ENCODE measurements at regions not wholly inside any gene's neighbourhood (a gene's known extent, or its start where the extent isn't known, plus 50 kb on each side); places are given as distances from the start of the nearest gene placed in this dataset.
A peak's percentile ranks its signal among the peaks of the same experiment; 100 is the strongest.
"Not testable (repeated sequence)": the region's sequence is repeated elsewhere in the genome, so short reads cannot be mapped to it uniquely, and the experiment has no call there.

DNA sequence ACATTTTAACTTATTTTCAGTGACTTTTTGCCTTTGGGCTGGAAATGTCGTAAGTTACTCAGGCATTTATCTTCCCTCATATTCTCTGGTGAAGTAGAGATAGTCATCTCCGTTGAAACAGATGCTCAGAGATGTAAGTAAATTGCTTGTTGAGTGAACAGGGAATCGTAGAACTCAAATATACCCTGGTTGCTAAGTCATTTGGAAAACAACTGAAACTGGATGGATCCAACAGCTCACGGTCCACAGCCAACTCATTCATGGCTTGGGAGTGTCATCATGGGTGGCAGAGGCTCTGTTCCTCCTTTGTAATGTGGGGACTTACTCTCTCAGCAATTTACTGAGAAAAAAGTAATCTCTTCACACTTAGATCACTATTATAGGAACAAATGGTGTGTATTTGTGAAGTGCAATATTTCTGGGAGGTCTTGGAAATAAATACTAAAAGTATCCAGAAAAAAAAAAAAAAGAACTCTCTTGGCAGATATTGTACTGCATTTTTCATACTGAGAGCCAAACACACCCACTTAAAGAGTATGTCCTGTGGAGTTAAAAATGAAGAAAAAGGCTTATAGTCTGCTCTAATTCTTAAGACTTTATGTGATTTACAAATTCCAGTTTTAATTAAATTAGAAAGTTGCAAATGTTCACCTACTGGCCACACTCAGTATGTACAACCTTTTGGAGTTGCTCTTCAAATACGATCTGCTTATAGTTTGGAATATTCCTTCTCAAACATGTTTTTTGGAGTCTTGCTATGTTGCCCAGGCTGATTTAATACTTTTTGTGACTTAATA, 107.4 kb downstream of the LEPR start:
- DNase-seq (ENCODE audit: low read depth): peak; percentile 55

DNA sequence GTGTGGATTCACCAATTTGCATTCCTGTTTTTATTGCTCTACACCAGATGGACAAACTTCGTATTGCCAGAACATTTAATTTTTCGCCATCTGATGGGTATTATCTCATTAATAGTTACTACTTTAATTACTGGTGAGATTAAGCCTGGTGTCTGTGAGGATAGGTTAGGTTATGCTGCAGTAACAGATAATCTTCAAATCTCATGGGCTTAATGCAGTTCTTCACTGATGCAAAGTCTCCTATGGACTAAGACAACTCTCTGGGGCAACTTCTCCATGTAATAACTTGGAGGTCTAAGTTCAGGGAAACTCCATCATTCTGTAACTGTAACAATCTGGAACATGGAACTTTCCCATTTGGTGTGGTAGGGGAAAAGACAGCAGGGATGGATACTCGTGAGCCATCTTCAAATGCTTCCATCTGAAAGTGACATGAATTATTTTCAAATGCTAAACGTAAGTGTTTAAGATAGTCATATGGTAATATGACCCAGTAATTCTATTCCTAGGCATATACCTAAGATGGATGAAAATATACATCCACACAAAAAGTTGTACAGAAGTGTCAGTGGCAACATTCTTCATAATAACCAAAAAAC, 111.6 kb downstream of the LEPR start:
- no peak for DNase-seq (ENCODE audit: low read depth)

DNA sequence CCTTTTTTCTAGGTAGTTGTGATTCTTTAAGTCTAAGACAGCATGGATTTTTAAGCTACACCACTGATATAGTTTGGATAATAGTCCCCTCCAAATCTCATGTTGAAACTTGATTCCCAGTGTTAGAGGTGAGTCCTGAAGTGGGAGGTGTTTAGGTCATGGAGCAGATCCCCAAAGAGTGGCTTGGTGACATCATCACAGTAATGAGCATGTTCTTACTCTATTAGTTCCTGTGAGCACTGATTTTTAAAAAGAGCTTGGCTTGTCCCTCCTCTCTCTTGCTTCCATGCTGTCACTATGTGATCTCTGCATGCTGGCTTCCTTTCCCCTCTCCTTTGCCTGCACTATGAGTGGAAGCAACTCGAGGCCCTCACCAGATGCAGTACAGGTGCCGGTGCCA, 115.5 kb downstream of the LEPR start:
- DNase-seq (ENCODE audit: low read depth): no peak

DNA sequence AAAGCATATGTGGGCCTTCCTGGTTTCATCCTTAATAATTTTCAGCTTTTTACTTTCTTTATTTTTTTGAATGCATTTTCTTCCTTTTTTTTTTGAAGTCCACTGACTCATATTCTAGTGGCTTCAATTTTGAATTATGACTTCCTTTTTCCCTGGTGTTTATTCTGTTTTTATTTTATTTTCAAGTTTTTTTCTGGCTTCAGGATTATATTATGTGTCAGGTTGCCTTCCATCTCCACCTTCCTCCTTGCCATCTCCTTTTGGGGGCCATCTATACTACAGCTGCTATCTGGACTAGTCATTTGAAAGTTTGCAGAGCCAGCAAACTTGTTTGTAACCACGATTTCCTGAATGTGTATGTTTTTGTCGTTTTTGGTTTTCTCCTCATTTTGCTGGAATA, 117.6 kb downstream of the LEPR start:
- DNase-seq (ENCODE audit: low read depth): no peak

DNA sequence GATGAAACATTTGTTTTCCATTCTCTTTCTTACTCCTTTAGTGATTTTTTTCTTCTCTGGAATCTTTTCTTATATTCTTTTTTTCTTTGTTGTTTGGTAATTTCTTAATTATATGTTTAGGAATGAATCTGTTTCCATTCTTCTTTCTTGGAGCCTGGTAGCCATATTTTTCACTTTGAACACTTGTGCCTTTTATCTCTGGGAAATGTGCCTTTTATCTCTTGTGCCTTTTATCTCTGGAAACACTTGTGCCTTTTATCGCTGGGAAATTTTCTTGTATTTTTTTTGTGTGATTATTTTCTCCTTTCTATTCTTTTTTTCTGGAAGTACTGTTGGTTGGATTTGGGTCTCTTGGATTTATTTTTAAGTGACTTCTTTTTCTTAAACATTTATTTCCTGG, 118.2 kb downstream of the LEPR start:
- no peak for DNase-seq (ENCODE audit: low read depth)

DNA sequence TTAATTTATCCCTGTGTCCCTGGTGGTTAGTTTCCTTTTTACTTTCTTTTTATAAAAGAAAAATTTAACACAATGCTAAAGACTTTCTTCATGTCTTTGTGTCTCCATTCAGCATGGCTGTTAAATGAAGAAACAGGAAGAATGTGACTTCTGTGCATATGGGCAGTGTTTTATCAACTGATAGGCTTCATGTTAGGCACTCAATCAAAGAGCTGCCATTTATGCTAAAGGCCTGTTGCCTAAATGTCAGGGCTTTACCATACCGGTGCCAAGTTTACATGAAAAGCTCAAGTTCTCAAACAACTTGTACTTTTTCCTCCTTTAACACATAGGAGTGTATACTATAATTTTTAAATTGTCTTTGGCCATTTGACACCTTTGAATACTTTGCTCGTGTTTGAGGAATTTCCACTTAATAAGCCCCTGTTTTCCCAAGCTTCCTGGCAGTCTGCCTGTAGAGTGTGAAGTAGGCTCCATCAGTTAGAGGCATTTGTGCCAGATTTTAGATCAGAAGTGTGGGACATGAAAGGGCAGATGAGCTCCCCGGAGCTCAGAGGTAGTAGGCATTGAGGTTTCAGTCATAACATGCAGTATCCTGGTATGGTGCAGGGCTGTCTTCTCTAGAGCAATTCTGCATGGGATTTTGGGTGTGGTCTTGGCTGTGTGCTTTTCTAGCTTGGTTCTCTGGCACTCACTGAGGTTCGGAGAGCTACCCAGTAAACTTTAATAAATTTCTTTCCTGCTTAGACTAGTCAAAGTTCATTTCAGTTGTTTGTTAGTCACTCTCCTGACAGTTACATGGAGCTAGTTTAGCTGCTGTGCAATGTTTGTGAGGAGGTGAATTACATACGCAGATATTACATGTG, 119.0 kb downstream of the LEPR start:
- no peak for DNase-seq (ENCODE audit: low read depth)

DNA sequence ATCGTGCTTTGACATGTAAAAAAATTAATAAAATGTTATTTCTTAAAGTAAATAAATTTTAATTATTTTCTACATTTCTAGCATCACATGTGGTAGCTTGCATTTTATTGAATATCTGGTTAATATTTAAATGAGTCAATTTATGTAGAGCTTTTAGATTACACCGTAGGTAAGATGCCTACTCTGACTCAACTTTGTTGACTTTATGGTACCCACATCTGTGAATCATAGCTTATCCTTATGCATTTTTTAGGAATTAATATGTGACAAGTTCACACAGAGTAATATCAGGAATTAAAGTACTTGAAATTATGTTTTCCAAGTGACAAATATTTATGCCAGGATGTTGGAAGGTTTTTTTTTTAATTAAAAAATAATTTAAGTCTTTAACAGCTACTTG, 120.7 kb downstream of the LEPR start:
- no peak for DNase-seq (ENCODE audit: low read depth)

DNA sequence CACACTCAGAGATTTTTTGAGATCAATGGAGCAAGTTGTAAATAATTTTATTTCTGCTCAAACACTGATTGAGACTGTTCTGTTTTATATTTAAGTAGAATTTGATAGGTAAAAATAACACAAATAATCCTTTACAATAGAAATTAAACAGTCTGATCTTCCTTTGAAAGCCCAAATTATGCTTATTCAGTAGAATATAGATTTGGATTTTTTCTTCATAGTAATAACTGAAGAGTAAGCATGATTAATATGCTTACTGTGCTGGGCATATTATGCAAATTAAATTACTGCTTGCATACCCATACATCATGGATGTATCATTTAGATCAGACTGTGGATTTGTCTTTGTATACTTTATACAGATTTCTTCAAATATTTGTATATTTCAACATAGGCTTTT, 121.4 kb downstream of the LEPR start:
- no peak for DNase-seq (ENCODE audit: low read depth)

DNA sequence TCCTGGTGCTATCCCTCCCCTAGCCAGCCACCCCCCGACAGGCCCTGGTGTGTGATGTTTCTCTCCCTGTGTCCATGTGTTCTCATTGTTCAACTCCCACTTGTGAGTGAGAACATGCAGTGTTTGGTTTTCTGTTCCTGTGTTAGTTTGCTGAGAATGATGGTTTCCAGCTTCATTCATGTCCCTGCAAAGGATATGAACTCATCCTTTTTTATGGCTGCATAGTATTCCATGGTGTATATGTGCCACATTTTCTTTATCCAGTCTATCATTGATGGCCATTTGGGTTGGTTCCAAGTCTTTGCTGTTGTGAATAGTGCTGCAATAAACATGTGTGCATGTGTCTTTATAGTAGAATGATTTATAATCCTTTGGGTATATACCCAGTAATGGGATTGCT, 122.1 kb downstream of the LEPR start:
- not testable (repeated sequence) for DNase-seq (ENCODE audit: low read depth)

DNA sequence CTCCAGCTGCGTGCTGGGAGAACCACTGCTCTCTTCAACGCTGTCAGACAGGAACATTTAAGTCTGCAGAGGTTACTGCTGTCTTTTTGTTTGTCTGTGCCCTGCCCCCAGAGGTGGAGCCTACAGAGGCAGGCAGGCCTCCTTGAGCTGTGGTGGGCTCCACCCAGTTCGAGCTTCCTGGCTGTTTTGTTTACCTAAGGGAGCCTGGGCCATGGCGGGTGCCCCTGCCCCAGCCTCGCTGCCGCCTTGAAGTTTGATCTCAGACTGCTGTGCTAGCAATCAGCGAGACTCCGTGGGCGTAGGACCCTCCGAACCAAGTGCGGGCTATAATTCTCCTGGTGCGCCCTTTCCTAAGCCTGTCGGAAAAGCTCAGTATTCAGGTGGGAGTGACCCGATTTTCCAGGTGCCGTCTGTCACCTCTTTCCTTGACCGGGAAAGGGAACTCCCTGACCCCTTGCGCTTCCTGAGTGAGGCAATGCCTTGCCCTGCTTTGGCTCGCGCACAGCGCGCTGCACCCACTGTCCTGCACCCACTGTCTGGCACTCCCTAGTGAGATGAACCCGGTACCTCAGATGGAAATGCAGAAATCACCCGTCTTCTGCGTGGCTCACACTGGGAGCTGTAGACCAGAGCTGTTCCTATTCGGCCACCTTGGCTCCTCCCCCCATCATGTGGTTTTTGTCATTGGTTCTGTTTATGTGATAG, 130.0 kb downstream of the LEPR start:
- DNase-seq (ENCODE audit: low read depth): not testable (repeated sequence)

DNA sequence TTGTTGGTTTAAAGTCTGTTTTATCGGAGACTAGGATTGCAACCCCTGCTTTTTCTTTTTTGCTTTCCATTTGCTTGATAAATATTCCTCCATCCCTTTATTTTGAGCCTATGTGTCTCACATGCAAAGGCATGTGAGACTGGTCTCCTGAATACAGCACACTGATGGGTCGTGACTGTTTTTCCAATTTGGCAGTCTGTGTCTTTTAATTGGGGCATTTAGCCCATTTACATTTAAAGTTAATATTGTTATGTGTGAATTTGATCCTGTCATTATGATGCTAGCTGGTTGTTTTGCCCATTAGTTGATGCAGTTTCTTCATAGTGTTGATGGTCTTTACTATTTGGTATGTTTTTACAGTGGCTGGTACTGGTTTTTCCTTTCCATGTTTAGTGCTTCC, 132.0 kb downstream of the LEPR start:
- not testable (repeated sequence) for DNase-seq (ENCODE audit: low read depth)

DNA sequence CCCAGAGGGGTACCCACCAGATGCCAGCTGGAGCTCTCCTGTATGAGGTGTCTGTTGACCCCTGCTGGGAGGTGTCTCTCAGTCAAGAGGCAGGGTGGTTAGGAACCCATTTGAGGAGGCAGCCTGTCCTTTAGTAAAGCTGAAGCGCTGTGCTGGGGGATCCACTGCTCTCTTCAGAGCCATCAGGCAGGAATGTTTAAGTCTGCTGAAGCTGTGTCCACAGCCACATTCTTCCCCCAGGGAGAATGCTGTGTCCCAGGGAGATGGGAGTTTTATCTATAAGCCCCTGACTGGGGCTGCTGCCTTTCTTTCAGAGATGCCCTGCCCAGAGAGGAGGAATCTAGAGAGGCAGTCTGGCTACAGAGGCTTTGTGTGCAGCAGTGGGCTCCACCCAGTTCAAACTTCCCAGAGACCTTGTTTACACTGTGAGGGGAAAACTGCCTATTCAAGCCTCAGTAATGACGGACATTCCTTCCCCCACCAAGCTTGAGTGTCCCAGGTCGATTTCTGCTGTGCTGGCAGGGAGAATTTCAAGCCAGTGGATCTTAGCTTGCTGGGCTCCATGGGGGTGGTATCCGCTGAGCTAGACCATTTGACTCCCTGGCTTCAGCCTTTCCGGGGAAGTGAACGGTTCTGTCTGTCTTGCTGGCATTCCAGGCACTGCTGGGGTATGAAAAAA, 133.8 kb downstream of the LEPR start:
- not testable (repeated sequence) for DNase-seq (ENCODE audit: low read depth)

DNA sequence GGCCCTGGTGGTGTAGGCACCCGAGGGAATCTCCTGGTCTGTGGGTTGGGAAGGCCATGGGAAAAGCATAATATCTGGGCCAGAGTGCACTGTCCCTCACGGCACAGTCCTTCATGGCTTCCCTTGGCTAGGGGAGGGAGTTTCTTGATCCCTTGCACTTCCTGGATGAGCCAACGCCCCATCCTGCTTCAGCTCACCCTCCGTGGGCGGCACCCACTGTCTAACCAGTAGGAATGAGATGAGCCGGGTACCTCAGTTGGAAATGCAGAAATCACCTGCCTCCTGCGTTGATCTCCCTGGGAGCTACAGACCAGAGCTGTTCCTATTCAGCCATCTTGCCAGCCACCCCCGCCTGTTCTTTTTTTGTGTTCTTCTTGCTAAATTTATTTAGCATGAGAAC, 134.4 kb downstream of the LEPR start:
- DNase-seq (ENCODE audit: low read depth): no peak

DNA sequence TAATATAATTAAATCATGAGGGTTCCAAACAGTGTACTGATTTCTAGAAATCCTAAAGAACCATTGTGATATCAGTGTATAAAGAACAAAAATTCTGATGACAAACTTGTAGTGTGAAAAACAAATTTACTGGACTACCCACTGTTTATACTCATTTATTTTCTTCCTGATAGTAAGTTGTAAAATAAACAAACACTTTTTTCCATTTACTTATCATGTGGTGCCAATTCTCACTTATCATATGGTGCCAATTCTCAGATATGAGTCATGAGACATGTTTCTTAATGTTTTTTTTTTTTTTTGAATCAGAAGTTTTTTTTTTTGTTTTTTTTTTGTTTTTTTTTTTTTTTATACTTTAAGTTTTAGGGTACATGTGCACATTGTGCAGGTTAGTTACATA, 137.7 kb downstream of the LEPR start:
- DNase-seq (ENCODE audit: low read depth): peak; percentile 28

DNA sequence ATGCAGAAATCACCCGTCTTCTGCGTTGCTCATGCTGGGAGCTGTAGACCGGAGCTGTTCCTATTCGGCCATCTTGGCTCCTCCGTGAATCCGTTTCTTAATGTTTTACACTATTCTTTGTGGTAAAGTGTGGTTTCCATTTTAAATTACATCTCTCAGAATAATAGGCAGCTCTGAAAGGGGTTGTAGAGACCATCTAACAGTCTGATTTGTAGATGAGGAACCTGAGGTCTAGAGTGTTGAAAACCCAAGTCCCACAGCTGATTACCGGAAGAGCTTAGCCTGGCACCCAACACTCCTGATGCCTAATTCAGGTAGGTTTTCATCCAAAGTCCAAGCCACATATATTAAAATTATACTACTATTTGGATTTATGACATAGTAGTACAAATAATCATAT, 144.0 kb downstream of the LEPR start:
- DNase-seq (ENCODE audit: low read depth): no peak

DNA sequence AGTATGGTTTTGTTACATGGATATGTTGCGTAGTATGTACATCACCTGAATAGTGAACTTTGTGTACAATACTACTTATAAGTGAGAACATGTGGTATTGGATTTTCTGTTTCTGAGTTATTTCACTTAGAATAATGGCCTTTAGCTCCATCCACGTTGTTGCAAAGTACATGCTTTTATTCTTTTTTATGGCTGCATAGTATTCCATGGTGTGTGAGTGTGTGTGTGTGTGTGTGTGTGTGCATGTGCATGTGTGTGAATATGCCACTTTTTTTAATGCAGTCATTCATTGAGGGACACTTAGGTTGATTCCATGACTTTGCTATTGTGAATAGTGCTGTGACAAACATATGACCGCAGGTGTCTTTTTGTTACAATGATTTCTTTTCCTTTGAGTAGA, 147.8 kb downstream of the LEPR start:
- no peak for DNase-seq (ENCODE audit: low read depth)

DNA sequence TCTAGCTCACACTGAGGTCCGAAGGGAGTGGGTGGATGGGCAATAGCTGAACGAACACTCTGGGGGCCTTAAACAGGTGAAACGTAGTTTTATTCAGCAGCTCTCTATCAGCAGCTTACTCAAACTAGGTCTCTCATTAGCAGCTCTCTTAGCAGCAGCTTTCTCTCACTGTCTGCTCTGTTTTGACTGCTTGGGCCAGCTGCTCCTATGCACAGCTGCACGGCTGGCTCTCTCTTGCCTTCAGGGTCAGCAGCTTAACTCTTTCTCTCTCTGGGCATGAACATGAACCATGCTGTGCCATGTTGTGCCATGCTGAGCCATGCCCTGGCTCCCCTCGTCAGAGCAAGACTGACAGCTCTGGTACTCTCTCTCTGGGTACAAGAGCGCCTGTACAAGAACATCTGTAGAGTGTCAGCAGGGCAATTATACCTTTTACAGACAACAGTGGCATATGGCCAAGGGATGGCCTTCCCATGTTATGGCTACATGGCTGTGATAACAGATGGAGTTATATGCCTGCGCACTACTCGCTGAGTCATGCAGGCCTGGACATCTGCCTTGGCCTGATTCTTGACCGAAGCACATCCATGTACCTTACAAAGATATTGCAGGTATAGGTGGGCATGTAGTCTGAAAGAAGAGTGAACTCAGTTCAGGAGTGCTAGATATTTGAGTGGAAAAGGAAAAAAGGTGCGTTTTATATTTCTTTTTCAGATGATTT, 152.4 kb downstream of the LEPR start:
- DNase-seq (ENCODE audit: low read depth): no peak

DNA sequence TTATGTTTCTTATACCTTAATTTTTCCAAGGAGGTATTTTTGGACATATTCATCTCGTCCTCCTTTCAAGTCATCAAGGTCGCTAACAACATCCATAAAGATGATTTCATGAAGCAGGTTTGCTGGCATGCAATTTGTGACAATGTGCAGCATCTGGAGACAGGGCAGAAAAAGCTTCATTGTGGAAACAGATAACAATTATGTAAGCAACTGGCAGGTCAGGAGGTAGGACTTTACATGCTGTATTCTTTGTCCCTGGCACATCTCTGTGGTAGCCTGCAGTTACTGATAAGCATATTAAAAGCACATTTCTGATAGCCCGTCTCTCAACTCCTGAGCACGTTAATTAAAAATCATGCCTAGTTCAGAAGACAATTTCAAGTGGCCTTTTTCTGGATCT, 156.8 kb downstream of the LEPR start:
- no peak for DNase-seq (ENCODE audit: low read depth)

DNA sequence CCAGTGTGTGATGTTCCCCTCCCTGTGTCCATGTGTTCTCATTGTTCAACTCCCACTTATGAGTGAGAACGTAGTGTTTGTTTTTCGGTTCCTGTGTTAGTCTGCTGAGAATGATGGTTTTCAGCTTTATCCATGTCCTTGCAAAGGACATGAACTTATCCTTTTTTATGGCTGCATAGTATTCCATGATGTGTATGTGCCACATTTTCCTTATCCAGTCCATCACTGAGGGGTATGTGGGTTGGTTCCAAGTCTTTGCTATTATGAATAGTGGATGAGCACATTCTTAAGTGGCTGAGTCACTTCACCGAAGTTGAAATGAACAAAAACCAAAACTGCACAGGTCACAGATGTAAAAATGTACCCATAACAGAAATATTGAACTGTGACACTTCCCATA, 157.5 kb downstream of the LEPR start:
- DNase-seq (ENCODE audit: low read depth): not testable (repeated sequence)

DNA sequence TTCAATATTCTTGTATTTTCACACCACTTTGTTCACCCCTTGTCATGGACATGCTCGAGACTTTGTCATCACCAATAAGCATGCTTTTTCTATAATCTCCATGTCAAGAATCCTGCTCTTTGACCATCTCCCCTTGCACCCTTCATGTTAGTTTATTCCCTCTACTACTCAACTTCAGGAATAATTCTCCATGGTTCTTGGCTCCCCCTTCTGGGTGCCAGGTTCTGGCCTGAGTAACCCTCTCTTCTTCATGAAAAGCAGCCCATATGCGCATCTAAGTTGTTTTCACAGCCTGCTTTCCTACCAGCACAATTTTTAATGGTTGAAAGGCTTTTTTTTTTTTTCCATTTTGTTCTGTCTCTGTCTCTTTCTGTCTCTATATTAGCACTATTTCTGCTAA, 160.7 kb downstream of the LEPR start:
- DNase-seq (ENCODE audit: low read depth): peak; percentile 7

DNA sequence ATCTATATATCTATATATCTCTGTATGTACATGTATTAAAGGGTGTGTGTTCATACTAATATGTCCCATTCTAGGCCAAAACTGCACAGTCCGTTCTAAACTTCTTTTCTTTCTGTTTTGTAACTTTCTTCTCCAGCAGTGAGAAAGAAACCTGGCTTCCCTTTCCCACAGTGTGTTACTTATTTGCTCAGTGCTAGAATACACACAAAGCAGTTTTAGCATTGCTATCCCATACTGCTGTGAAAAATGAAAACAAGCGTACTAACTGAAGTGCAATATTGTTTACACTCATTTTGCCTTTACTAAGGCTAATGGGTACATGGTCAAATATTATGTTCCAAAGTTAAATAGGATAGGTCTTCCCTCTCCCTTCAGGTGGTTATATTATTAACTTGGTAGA, 163.9 kb downstream of the LEPR start:
- no peak for DNase-seq (ENCODE audit: low read depth)

Data from stromal cell of bone marrow (primary cell).